Stomach (tissue), 4 donors: ENCODE measurements at regions not wholly inside any gene's neighbourhood (a gene's known extent, or its start where the extent isn't known, plus 50 kb on each side); places are given as distances from the start of the nearest gene placed in this dataset.

Experiments used
- POLR2A ChIP-seq, 4 donors: fragments of 450-650 bp; IDR thresholded peaks; one replicate each; pipeline ENCODE4 v1.6.1; 2016; ENCODE audit warnings: antibody characterized with exemption in 4 of 4, control low read depth in 2 of 4, mild to moderate bottlenecking in 1 of 4, moderate library complexity in 1 of 4
- POLR2AphosphoS5 ChIP-seq, 3 donors: sonication (generic); formaldehyde crosslinking; IDR thresholded peaks; one replicate each; pipeline ENCODE4 v1.6.1; 2016; ENCODE audit warnings: antibody characterized with exemption in 3 of 3

DNA sequence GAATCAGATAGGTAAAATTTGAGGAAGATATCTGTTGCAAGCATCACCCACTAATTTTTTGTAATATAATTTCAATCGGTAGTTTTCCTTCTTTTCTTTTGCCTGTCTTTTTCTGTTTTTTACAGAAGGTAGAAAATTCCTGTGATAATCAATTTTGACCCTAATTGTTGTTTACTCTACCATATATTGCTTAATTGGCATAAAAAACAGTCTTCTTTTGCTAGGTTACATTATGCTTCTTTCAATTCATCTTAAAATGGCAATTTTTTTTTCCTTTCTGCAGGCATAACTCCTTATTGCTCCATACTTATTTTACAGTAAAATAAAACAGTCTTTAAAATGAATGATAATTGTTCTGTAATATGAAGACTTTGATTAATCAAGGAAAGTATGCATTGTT lies 286.2 kb upstream of the LRP1B start:
- no peak for TF ChIP-seq POLR2A (IDR thresholded peaks at IDR 0.05)
- no peak for TF ChIP-seq POLR2AphosphoS5 (IDR thresholded peaks at IDR 0.05)
